ENCODE measurements at regions not wholly inside any gene's neighbourhood (a gene's known extent, or its start where the extent isn't known, plus 50 kb on each side); places are given as distances from the start of the nearest gene placed in this dataset.

- no peak for TF ChIP-seq CTCF (IDR thresholded peaks at IDR 0.05; ENCODE audit: insufficient read depth, low read depth, low read length, missing control alignments)
- no peak overlapping the region for H3K4me3 ChIP-seq (ENCODE audit: low read length)
- DNase-seq (ENCODE audit: low read depth): no peak
Observed at GRCh38 chr16:5979905-5980550, 882.4 kb upstream of the EEF2KMT start.

- TF ChIP-seq CTCF (IDR thresholded peaks at IDR 0.05; ENCODE audit: insufficient read depth, low read depth, low read length, missing control alignments): no peak
- no peak overlapping the region for H3K4me3 ChIP-seq (ENCODE audit: low read length)
- DNase-seq (ENCODE audit: low read depth): no peak
Observed at GRCh38 chr16:5977329-5977728, 879.7 kb upstream of the EEF2KMT start.

- no peak for TF ChIP-seq CTCF (IDR thresholded peaks at IDR 0.05; ENCODE audit: insufficient read depth, low read depth, low read length, missing control alignments)
- DNase-seq (ENCODE audit: low read depth): no peak
- no peak overlapping the region for H3K4me3 ChIP-seq (ENCODE audit: low read length)
Observed at GRCh38 chr16:5972747-5973146, 875.2 kb upstream of the EEF2KMT start.

- no peak overlapping the region for H3K4me3 ChIP-seq (ENCODE audit: low read length)
- no peak for TF ChIP-seq CTCF (IDR thresholded peaks at IDR 0.05; ENCODE audit: insufficient read depth, low read depth, low read length, missing control alignments)
- DNase-seq (ENCODE audit: low read depth): no peak
Observed at GRCh38 chr16:5971924-5972323, 874.3 kb upstream of the EEF2KMT start.

GRCh38 chr16:5971106-5971505 lies 873.5 kb upstream of the EEF2KMT start:
- TF ChIP-seq CTCF (IDR thresholded peaks at IDR 0.05; ENCODE audit: insufficient read depth, low read depth, low read length, missing control alignments): no peak
- DNase-seq (ENCODE audit: low read depth): no peak
- no peak overlapping the region for H3K4me3 ChIP-seq (ENCODE audit: low read length)

GRCh38 chr16:5966004-5966403 lies 868.4 kb upstream of the EEF2KMT start:
- TF ChIP-seq CTCF (IDR thresholded peaks at IDR 0.05; ENCODE audit: insufficient read depth, low read depth, low read length, missing control alignments): no peak
- H3K4me3 ChIP-seq (ENCODE audit: low read length): no peak overlapping the region
- DNase-seq (ENCODE audit: low read depth): no peak

GRCh38 chr16:5965321-5965720 lies 867.7 kb upstream of the EEF2KMT start:
- no peak for TF ChIP-seq CTCF (IDR thresholded peaks at IDR 0.05; ENCODE audit: insufficient read depth, low read depth, low read length, missing control alignments)
- H3K4me3 ChIP-seq (ENCODE audit: low read length): no peak overlapping the region
- no peak for DNase-seq (ENCODE audit: low read depth)

All from epithelial cell of esophagus (primary cell).